ENCODE measurements at regions not wholly inside any gene's neighbourhood (a gene's known extent, or its start where the extent isn't known, plus 50 kb on each side); places are given as distances from the start of the nearest gene placed in this dataset.

DNA sequence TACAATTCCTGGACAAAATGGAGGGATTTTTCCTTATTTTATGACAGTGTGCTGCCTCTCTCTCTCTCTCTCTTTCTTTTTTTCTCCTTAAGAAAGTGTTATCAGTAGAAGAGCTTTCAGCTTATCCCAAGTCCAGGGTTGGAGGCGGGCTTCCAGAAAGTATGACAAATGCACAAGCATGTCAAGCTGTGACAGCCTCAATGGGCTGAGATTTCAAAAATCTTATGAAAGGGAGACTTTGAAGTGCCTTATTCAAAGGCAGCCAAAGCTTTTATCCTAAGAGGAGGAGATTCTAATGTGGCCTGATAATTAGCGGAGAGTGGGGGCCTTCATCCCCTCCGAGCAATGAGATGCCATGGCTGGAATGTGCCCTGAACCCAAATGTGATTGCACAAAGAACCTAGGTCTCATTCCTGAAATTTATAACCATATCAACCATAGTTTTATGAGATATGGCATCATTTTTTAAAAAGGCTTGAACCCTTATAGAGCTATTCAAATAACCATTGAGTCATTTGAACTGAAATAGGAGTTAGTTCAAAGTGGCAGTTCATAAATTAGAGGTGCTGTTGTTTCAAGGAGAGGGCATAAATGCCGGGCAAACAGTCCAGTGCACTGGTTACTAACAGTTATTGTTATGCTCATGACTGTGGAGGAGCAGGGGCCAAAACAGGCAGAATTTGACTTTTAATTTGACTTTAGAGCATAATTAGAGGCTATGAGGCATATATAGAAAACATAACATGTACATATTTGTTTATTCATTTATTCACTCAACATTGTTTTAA is 261.6 kb upstream of the THRB start (continued):
- TF ChIP-seq GLIS1 (tag by site-specific recombination; IDR thresholded peaks at IDR 0.05) (no peak), ZNF707 (tag by site-specific recombination; IDR thresholded peaks at IDR 0.05) (no peak), MZF1 (tag by site-specific recombination; IDR thresholded peaks at IDR 0.05; ENCODE audit: borderline replicate concordance) (no peak), ZNF214 (tag by site-specific recombination; IDR thresholded peaks at IDR 0.05; ENCODE audit: borderline replicate concordance) (no peak), ZNF354C (tag by site-specific recombination; IDR thresholded peaks at IDR 0.05; ENCODE audit: borderline replicate concordance, low read depth) (no peak), ZNF549 (tag by site-specific recombination; IDR thresholded peaks at IDR 0.05) (no peak), ZNF660 (tag by site-specific recombination; IDR thresholded peaks at IDR 0.05) (no peak)
- TF ChIP-seq, protein P1, sequence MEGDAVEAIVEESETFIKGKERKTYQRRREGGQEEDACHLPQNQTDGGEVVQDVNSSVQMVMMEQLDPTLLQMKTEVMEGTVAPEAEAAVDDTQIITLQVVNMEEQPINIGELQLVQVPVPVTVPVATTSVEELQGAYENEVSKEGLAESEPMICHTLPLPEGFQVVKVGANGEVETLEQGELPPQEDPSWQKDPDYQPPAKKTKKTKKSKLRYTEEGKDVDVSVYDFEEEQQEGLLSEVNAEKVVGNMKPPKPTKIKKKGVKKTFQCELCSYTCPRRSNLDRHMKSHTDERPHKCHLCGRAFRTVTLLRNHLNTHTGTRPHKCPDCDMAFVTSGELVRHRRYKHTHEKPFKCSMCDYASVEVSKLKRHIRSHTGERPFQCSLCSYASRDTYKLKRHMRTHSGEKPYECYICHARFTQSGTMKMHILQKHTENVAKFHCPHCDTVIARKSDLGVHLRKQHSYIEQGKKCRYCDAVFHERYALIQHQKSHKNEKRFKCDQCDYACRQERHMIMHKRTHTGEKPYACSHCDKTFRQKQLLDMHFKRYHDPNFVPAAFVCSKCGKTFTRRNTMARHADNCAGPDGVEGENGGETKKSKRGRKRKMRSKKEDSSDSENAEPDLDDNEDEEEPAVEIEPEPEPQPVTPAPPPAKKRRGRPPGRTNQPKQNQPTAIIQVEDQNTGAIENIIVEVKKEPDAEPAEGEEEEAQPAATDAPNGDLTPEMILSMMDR (tag by site-specific recombination; IDR thresholded peaks at IDR 0.05): no peak
- TF ChIP-seq, protein P2, sequence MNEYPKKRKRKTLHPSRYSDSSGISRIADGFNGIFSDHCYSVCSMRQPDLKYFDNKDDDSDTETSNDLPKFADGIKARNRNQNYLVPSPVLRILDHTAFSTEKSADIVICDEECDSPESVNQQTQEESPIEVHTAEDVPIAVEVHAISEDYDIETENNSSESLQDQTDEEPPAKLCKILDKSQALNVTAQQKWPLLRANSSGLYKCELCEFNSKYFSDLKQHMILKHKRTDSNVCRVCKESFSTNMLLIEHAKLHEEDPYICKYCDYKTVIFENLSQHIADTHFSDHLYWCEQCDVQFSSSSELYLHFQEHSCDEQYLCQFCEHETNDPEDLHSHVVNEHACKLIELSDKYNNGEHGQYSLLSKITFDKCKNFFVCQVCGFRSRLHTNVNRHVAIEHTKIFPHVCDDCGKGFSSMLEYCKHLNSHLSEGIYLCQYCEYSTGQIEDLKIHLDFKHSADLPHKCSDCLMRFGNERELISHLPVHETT (tag by site-specific recombination; IDR thresholded peaks at IDR 0.05): no peak
- TF ChIP-seq, protein P3, sequence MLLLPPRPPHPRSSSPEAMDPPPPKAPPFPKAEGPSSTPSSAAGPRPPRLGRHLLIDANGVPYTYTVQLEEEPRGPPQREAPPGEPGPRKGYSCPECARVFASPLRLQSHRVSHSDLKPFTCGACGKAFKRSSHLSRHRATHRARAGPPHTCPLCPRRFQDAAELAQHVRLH (tag by site-specific recombination; IDR thresholded peaks at IDR 0.05): no peak

DNA sequence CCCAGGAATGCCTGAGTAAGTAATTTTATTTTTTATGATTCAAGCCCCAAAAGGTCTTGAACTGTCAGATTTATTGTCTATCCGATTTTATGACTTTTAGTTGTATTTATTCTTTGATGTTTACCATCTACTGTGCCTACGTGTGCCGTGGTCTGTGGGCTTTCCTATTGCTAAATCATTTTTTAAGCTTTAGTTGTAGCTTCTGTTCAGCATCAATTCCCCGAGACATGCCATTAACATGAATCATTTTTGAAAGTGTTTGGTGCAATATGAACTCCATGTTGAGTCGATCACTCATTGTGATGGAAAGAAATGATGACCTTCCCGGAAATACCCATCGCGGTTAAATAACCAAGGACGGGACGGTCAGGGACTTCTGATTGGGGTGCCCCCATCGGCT is 268.7 kb upstream of the THRB start:
- POLR2A ChIA-PET: no interaction called here
- TF ChIP-seq ZNF585B (tag by site-specific recombination; IDR thresholded peaks at IDR 0.05) (no peak), ZNF274 (IDR thresholded peaks at IDR 0.05; ENCODE audit: low read length) (no peak), ZNF274 (tag by site-specific recombination; IDR thresholded peaks at IDR 0.05; ENCODE audit: borderline replicate concordance) (no peak), ZNF837 (tag by site-specific recombination; IDR thresholded peaks at IDR 0.05) (no peak), HOXD13 (CRISPR knock-in tag; IDR thresholded peaks at IDR 0.05; ENCODE audit: borderline replicate concordance) (no peak), SP7 (tag by site-specific recombination; IDR thresholded peaks at IDR 0.05) (no peak), KLF7 (tag by site-specific recombination; IDR thresholded peaks at IDR 0.05; ENCODE audit: borderline replicate concordance) (no peak), OSR2 (tag by site-specific recombination; IDR thresholded peaks at IDR 0.05) (no peak), ZNF341 (tag by site-specific recombination; IDR thresholded peaks at IDR 0.05; ENCODE audit: low read depth) (no peak), ZBTB17 (tag by site-specific recombination; IDR thresholded peaks at IDR 0.05) (no peak), ZNF768 (tag by site-specific recombination; IDR thresholded peaks at IDR 0.05) (no peak)
- no peak overlapping the region for H3K4me3 ChIP-seq (ENCODE audit: low read depth, low read length)
- H3K27ac ChIP-seq (ENCODE audit: extremely low read depth, low read depth, low read length): no peak overlapping the region
- no peaks in the 10 kb centered on the region for H3K4me1 ChIP-seq (ENCODE audit: control insufficient read depth, insufficient read depth, low read length)
- no peaks in the 10 kb centered on the region for H3K9me3 ChIP-seq (ENCODE audit: control insufficient read depth, insufficient read depth, low read depth, low read length)
- H3K36me3 ChIP-seq (ENCODE audit: control insufficient read depth in 2 of 2, insufficient read depth in 1 of 2, low read length in 2 of 2): no peaks in the 10 kb centered on the region
- CTCF ChIA-PET: interaction anchor here (0.7 to 1.6 kb wide), 2 partner anchors 9 to 12 kb away, joined by 3 to 4 read pairs; no protein-coding TSS in a partner anchor

Measured in HEK293 (cell line).